ENCODE measurements at regions not wholly inside any gene's neighbourhood (a gene's known extent, or its start where the extent isn't known, plus 50 kb on each side); places are given as distances from the start of the nearest gene placed in this dataset.

GRCh38 chr6:4511641-4512020 is 264.6 kb upstream of the CDYL start:
- Mint-ChIP-seq H3K4me3 (no peak overlapping the region), H3K27me3 (peaks cover 51% of the 10 kb centered on the region), H3K4me1 (no peaks in the 10 kb centered on the region), H3K36me3 (no peaks in the 10 kb centered on the region), H3K27ac (no peak overlapping the region), H3K9me3 (no peaks in the 10 kb centered on the region)
- no peak for ATAC-seq

DNA sequence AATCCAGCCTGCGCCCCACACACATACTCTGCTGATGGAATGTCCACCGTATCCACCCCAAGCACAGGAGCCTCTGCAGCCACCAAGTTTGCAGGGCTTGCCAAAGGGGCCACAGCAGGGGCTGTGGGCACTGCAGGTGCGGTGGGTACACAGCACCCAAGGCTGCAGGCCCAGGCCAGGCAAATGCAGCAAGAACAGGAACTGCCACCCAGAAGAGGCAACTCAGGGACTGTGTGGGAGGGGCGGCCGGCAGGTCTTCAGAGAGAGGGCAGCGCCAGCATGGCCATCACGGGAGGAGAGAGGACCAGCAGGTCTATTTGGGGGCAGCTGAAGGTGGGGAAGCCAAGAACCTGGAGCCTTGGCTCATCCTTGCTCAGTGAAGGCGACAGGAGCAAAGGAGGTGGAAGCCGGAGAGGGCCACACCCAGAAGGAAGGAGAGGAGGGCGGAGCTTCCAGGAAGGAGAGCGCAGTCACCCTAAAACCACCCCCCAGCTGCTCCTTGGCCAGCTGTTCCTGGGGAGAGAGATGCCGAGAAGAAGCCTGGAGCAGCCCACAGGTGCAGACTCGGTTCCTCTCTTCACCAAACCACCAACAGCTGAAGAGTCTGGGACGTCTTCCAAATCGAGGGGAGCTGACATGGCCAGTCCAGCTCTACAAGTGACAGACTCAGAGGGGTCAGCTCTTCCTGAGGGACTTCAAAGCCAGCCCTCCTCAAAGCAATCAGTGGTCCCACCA is 265.1 kb upstream of the CDYL start:
- no peak for ATAC-seq
- H3K4me3 Mint-ChIP-seq, result no peak overlapping the region
- no peaks in the 10 kb centered on the region for H3K9me3 Mint-ChIP-seq
- H3K36me3 Mint-ChIP-seq, result no peaks in the 10 kb centered on the region
- H3K4me1 Mint-ChIP-seq, result no peaks in the 10 kb centered on the region
- peaks cover 49% of the 10 kb centered on the region for H3K27me3 Mint-ChIP-seq
- no peak overlapping the region for H3K27ac Mint-ChIP-seq

- no peak for ATAC-seq
- H3K9me3 Mint-ChIP-seq, result no peaks in the 10 kb centered on the region
- no peaks in the 10 kb centered on the region for H3K4me1 Mint-ChIP-seq
- H3K27ac Mint-ChIP-seq, result no peak overlapping the region
- H3K4me3 Mint-ChIP-seq, result no peak overlapping the region
- H3K36me3 Mint-ChIP-seq, result no peaks in the 10 kb centered on the region
- H3K27me3 Mint-ChIP-seq, result peaks cover 54% of the 10 kb centered on the region
Measured at GRCh38 chr6:4510317-4510716, 265.9 kb upstream of the CDYL start.

DNA sequence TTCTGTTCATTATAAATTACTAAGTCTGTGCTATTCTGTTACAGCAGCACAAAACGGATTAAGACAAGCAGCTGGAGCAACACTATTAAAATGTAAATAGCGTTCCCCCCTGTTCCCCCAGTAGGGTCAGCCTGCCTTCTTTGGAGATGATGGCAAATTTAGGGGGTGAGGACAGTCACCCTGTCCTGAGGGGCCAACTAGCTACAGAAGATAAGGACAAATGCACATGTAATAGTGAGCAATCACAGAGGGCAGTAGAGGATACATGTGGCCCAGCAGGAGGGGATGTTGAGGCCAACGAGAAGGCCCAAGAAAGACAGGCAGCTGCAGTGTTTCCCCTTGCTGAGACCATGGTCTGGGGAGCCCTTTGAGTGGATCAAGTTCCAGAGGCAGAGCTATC is 266.7 kb upstream of the CDYL start:
- Mint-ChIP-seq H3K4me1 (no peaks in the 10 kb centered on the region), H3K4me3 (no peak overlapping the region), H3K36me3 (no peaks in the 10 kb centered on the region), H3K27me3 (peaks cover 58% of the 10 kb centered on the region), H3K9me3 (no peaks in the 10 kb centered on the region), H3K27ac (no peak overlapping the region)
- no peak for ATAC-seq

DNA sequence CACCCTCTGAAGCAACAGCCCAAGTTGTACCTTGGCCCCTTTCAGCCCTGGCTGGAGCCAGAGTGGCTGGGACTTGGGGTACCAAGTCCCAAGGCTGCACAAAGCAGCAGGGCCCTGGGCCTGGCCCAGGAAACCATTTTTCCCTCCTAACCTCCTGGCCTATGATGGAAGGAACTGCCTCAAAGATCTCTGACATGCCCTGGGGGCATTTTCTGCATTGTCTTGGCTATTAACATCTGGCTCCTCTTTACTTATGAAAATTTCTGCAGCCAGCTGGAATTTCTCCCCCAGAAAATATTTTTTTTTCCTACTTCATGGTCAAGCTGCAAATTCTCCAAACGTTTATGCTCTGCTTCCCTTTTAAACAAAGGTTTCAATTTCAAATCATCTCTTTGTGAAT is 269.4 kb upstream of the CDYL start:
- no peaks in the 10 kb centered on the region for H3K36me3 Mint-ChIP-seq
- H3K27ac Mint-ChIP-seq, result no peak overlapping the region
- H3K4me1 Mint-ChIP-seq, result no peaks in the 10 kb centered on the region
- H3K9me3 Mint-ChIP-seq, result peaks cover 3% of the 10 kb centered on the region
- H3K27me3 Mint-ChIP-seq, result peaks cover 65% of the 10 kb centered on the region
- no peak for ATAC-seq
- no peak overlapping the region for H3K4me3 Mint-ChIP-seq

DNA sequence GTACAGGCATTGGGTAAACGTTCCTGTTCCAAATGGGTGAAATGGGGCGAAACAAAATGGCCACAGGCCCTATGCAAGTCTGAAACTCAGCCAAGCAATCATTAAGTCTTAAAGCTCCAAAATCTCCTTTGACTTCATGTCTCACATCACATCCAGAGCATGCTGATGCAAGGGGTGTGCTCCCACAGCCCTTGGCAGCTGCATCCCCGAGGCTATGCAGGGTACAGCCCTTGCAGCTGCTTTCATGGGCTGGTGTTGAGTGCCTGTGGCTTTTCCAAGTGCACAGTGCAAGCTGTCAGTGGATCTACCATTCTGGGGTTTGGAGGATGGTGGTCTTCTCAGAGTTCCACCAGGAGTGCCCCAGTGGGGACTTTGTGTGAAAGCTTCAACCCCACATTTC is 270.0 kb upstream of the CDYL start:
- Mint-ChIP-seq H3K4me3 (no peak overlapping the region), H3K36me3 (no peaks in the 10 kb centered on the region), H3K27ac (no peak overlapping the region), H3K4me1 (no peaks in the 10 kb centered on the region), H3K9me3 (peaks cover 3% of the 10 kb centered on the region), H3K27me3 (peaks cover 67% of the 10 kb centered on the region)
- ATAC-seq, result no peak

- Mint-ChIP-seq H3K4me3 (no peak overlapping the region), H3K4me1 (no peaks in the 10 kb centered on the region), H3K27ac (no peak overlapping the region), H3K36me3 (no peaks in the 10 kb centered on the region), H3K27me3 (peaks cover 52% of the 10 kb centered on the region), H3K9me3 (peaks cover 3% of the 10 kb centered on the region)
- ATAC-seq, result no peak
Measured at GRCh38 chr6:4504700-4505099, 271.5 kb upstream of the CDYL start.

GRCh38 chr6:4503700-4504099 is 272.5 kb upstream of the CDYL start:
- Mint-ChIP-seq H3K36me3 (no peaks in the 10 kb centered on the region), H3K4me3 (no peak overlapping the region), H3K9me3 (peaks cover 3% of the 10 kb centered on the region), H3K27me3 (peaks cover 42% of the 10 kb centered on the region), H3K4me1 (no peaks in the 10 kb centered on the region), H3K27ac (no peak overlapping the region)
- ATAC-seq, result no peak

GRCh38 chr6:4496284-4496683 is 279.9 kb upstream of the CDYL start:
- no peaks in the 10 kb centered on the region for H3K36me3 Mint-ChIP-seq
- no peak for ATAC-seq
- H3K27me3 Mint-ChIP-seq, result peaks cover 9% of the 10 kb centered on the region
- H3K4me3 Mint-ChIP-seq, result no peak overlapping the region
- no peak overlapping the region for H3K27ac Mint-ChIP-seq
- H3K9me3 Mint-ChIP-seq, result no peaks in the 10 kb centered on the region
- no peaks in the 10 kb centered on the region for H3K4me1 Mint-ChIP-seq

- H3K4me1 Mint-ChIP-seq, result no peaks in the 10 kb centered on the region
- no peaks in the 10 kb centered on the region for H3K36me3 Mint-ChIP-seq
- ATAC-seq, result no peak
Measured at GRCh38 chr6:4491501-4492260, 284.5 kb upstream of the CDYL start.

DNA sequence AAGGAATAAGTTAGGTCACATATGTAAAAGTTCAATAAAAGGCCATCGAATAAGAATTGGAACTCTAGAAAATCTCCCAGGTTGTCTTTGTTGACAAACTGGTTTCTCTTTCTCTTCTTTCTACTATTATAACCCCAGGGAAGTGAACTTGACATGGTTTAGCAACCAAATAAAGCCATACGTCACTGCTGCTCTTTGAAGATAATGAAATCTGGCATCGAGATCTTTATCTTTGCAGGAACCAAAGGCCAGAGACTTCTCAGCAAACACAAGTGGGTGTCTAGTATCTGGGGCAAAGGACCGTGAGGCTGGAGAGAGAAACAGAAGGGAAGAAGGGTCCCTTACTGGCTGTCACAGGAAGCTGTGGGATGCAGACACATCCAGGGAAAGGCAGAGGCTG is 286.7 kb upstream of the CDYL start:
- H3K27ac Mint-ChIP-seq, result no peak overlapping the region
- no peak overlapping the region for H3K4me3 Mint-ChIP-seq
- H3K27me3 Mint-ChIP-seq, result peaks cover 16% of the 10 kb centered on the region
- H3K36me3 Mint-ChIP-seq, result no peaks in the 10 kb centered on the region
- no peak for ATAC-seq
- H3K4me1 Mint-ChIP-seq, result no peaks in the 10 kb centered on the region
- peaks cover 20% of the 10 kb centered on the region for H3K9me3 Mint-ChIP-seq

More at GRCh38 chr6:4491501-4492260, 284.5 kb upstream of the CDYL start:
- Mint-ChIP-seq H3K9me3 (peaks cover 20% of the 10 kb centered on the region), H3K4me3 (no peak overlapping the region), H3K27ac (no peak overlapping the region), H3K27me3 (peaks cover 20% of the 10 kb centered on the region)

DNA sequence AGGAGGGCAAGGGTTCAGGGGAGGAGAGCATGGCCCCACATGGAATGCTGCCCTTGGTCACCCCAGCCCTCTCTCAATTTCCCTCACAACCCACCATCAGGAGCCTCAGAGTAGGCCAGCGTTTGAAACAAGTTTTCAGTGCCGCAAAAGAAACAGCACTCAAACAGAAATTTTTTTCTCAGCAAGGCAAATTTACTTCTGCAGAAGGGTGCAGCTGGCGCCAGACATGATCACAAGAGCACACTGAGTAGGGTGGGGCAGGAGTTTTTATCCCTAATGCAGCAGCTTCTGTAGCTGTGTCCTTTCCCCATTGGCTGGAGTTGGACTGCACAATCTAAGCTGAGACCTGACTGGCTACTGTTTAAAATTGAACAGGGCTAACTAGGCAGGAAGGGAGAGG is 287.8 kb upstream of the CDYL start:
- no peaks in the 10 kb centered on the region for H3K36me3 Mint-ChIP-seq
- no peak overlapping the region for H3K27ac Mint-ChIP-seq

GRCh38 chr6:4487538-4487937 is 288.7 kb upstream of the CDYL start:
- H3K36me3 Mint-ChIP-seq, result no peaks in the 10 kb centered on the region
- no peaks in the 10 kb centered on the region for H3K4me1 Mint-ChIP-seq
- H3K9me3 Mint-ChIP-seq, result peaks cover 20% of the 10 kb centered on the region
- H3K27ac Mint-ChIP-seq, result no peak overlapping the region
- peaks cover 20% of the 10 kb centered on the region for H3K27me3 Mint-ChIP-seq
- H3K4me3 Mint-ChIP-seq, result no peak overlapping the region
- no peak for ATAC-seq

More for the DNA sequence above, 287.8 kb upstream of the CDYL start:
- Mint-ChIP-seq H3K27me3 (peaks cover 16% of the 10 kb centered on the region), H3K9me3 (peaks cover 20% of the 10 kb centered on the region), H3K4me3 (no peak overlapping the region), H3K4me1 (no peaks in the 10 kb centered on the region)
- ATAC-seq, result no peak

DNA sequence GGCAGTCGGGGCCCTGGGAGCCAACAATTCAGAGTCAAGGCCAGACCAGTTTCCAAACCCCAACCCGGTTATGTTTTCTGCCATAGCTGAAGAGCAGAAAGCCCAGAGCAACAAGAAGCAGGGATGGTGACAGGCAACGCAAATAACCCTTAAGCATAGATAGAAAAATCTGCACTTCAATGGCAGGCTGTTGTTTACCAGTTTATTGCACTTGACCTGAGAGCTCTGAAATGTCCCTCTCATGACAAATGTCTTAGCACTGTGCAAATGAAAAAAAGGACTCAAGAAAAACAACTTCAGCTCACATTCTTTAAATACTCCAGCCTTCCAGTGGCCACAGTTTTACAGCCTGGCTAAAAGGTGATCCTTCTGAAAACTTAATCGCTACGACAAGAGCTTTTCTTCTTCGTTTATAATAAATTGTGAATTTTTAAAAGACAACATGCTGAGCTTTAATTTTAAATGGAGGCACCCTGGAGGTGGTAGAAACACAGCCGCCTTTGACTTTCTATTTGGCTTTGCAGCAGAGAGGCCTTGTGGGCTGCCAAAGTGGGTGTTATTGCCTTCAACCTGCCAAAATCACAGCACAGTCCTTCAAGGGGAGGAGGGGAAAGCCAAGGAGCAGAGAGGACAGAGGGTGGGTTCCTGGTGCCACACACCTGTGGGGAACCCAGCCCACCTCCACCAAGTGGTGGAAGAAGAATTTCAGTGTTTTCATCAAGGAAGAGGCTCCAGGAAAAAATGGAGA is 289.5 kb upstream of the CDYL start:
- Mint-ChIP-seq H3K9me3 (peaks cover 20% of the 10 kb centered on the region), H3K4me1 (no peaks in the 10 kb centered on the region), H3K27ac (no peak overlapping the region), H3K27me3 (peaks cover 28% of the 10 kb centered on the region), H3K4me3 (no peak overlapping the region), H3K36me3 (no peaks in the 10 kb centered on the region)
- ATAC-seq, result no peak

DNA sequence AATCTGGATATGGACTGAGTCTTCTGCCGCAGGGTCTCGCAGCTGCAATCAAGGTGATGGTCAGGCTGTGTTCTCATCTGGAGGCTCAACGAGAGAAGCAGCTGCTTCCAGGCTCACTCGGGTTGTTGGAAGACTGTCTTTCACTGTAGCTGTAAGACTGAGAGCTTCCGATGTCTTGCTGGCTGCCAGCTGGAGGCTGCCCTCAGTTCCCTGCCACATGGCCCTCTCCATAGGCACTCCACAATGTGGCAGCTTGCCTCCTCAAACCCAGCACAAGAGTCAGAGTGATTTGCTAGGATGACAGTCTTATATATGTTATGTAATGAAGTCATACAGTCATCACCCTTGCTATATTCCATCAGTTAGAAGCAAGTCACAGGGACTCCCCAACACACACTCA is 290.5 kb upstream of the CDYL start:
- H3K4me3 Mint-ChIP-seq, result no peak overlapping the region
- no peak overlapping the region for H3K27ac Mint-ChIP-seq
- peaks cover 20% of the 10 kb centered on the region for H3K9me3 Mint-ChIP-seq
- peaks cover 29% of the 10 kb centered on the region for H3K27me3 Mint-ChIP-seq
- H3K36me3 Mint-ChIP-seq, result no peaks in the 10 kb centered on the region
- H3K4me1 Mint-ChIP-seq, result no peaks in the 10 kb centered on the region
- no peak for ATAC-seq
